ENCODE measurements at regions not wholly inside any gene's neighbourhood (a gene's known extent, or its start where the extent isn't known, plus 50 kb on each side); places are given as distances from the start of the nearest gene placed in this dataset.

DNA sequence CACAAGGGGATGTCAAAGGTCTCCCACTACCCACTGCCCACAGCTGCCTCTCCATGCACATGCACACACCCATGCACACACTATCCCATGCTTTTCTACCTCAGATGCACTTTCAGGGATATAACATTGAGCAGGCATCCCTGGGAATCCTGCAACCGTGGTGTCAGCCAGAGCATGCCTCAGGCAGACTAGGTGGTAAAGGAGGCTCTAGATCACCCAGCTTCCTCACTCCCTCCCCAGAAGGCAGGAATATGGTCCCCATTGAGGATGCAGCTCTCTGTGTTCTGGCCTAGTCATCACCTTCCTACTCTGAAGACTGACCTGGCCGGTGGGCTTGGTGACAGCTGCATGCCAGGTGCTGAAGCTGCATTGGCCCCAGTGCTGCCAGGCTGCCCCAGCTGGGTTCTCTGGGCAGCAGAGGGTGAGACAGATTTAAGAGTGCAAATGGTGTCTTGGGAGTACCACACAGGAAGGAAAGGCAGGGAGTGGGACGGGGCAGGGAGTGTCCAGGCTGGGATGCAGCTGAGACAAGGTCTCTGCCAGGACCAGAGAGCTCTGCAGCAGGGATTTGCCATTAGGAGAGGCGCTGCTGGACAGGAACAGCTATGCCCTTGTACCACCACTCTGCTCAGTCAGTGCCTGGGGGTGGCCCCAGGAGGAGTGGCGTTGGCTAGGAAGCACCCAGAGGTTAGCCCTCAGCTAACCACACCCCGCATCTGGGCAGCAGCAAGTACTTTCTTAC, 53.4 kb upstream of the GDF10 start:
- TF ChIP-seq, protein P1, sequence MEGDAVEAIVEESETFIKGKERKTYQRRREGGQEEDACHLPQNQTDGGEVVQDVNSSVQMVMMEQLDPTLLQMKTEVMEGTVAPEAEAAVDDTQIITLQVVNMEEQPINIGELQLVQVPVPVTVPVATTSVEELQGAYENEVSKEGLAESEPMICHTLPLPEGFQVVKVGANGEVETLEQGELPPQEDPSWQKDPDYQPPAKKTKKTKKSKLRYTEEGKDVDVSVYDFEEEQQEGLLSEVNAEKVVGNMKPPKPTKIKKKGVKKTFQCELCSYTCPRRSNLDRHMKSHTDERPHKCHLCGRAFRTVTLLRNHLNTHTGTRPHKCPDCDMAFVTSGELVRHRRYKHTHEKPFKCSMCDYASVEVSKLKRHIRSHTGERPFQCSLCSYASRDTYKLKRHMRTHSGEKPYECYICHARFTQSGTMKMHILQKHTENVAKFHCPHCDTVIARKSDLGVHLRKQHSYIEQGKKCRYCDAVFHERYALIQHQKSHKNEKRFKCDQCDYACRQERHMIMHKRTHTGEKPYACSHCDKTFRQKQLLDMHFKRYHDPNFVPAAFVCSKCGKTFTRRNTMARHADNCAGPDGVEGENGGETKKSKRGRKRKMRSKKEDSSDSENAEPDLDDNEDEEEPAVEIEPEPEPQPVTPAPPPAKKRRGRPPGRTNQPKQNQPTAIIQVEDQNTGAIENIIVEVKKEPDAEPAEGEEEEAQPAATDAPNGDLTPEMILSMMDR (IDR thresholded peaks at IDR 0.05; ENCODE audit: insufficient read depth, low read depth, low read length): no peak
- H3K4me3 ChIP-seq (ENCODE audit: low read depth, low read length): no peak overlapping the region
- DNase-seq (ENCODE audit: low read depth): no peak

DNA sequence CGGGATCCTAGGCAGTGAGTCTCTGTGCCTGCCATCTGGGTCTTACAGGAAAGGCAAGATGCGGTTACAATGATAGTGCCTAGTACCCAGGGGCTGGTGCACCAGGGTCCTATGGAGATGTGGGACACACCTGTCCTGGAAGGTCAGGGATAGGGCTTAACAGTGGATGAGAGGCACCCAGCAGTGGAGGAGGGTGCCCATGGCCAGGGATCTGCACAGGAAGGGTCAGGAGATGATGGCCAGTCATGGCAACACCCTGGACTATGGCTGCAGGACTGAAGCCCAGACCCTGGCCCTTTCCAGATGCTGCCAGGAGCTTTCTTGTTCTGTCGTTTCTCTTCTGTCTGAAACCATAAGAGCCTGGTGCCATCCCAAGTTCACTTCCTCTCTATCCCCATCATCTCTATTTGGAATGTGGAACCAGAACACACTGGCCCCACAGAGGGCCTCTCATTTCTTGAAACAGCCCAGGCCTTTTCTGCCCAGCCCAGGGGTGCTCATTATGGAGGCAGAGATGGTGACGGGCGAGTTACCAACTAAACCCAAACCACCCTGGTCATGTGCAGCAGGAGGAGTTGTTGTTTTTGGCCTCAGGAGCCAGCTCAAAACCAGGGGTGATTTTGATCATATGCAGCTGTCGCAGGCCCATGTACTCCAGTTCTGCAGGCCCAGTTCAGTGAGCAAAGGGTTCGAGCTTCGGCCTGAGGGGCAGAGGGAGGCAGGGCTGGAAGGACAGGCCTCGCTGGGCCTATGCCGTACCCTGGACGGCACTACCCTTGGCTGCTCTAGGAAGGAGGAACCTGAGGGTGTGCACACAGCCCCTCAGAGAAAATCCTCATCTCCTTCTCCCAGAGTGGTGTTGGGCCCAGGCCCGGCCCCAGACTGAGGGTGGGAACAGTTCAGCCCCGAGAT, 52.6 kb upstream of the GDF10 start:
- TF ChIP-seq, protein P1 (IDR thresholded peaks at IDR 0.05; ENCODE audit: insufficient read depth, low read depth, low read length): no peak
- no peak overlapping the region for H3K4me3 ChIP-seq (ENCODE audit: low read depth, low read length)
- no peak for DNase-seq (ENCODE audit: low read depth)

DNA sequence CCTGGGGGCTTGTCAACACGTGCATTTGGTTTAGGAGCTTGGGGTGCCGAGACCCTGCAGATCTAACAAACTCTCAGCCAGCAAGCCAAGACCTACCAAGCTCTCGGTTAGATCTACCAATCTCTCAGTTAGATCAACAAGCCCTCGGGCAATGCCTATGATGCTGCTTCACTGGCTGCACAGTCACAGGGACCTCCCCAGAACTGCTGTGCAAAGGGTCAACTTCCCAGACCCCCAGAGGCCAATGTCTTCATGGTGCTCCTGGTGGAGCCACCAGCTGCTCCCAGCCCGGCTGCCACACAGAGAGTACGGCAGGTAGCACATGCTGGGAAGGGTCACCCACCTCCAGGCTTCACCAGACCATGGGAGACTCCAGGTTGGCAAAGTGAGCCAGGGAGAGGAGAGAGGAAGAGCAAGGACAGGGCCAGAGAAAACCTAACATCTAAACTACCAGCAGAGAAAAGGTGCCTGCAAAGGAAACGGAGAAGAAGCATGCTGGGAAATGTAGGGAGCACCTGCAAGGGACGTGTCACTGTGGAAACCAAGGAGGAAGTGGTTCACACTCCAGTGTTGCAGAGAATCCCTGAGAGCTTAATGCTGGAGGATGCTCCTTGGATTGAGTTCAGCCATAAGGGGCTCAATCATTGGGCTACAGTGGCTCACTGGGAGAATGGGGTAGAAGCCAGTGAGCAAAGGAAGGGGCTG, 51.5 kb upstream of the GDF10 start:
- no peak overlapping the region for H3K4me3 ChIP-seq (ENCODE audit: low read depth, low read length)
- TF ChIP-seq, protein P1 (IDR thresholded peaks at IDR 0.05; ENCODE audit: insufficient read depth, low read depth, low read length): no peak
- DNase-seq (ENCODE audit: low read depth): no peak

DNA sequence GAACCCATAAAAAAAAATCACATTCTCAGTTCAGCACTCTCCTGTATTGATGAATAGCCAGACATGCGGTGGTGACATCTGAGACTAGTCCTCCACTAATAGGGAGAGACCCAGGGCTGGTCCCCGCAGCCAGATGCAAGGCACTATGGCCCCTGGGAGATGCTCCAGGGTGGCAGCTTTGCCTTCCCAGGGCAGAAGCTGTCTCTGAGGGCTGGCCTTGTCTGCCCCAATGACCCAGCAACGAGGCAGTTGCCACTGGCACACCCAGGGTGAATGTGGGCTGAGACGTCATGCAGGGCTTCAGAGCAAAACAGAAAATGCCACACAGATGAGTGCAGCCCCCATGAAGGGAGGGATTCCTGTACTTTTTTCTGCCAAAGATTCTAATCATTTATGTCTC, 50.1 kb upstream of the GDF10 start:
- TF ChIP-seq, protein P1 (IDR thresholded peaks at IDR 0.05; ENCODE audit: insufficient read depth, low read depth, low read length): no peak
- DNase-seq (ENCODE audit: low read depth): no peak
- H3K4me3 ChIP-seq (ENCODE audit: low read depth, low read length): no peak overlapping the region

Data from fibroblast of villous mesenchyme (primary cell).